NCI-H2171 (cell line): ENCODE measurements at regions not wholly inside any gene's neighbourhood (a gene's known extent, or its start where the extent isn't known, plus 50 kb on each side); places are given as distances from the start of the nearest gene placed in this dataset.
"Not testable (repeated sequence)": the region's sequence is repeated elsewhere in the genome, so short reads cannot be mapped to it uniquely, and the experiment has no call there.

Source experiments
- DNase-seq: peaks from one replicate; lab custom pipeline; 2025; lab: John Stamatoyannopoulos, UW

- no peak for DNase-seq
Measured at GRCh38 chr3:112765531-112765930, 81.1 kb downstream of the CD200R1L start.

DNA sequence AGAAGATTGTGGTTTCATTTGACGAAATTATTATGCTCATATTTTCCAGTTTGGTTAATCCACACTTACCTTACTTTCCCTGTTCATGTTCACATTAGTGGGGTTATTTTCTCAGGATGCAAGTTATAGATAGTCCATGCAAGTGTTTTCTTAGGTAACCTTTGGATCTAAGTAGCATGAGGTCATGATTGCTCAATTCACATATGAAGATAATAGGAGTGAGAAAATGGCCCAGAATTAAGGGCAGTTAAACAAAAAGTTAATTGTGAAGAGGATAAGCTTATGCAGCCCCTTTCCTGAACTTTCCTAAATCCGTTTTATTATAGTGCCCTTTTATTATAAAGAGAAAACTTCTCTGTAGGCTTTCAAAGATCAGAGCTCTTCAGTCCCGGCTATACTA is 83.4 kb downstream of the CD200R1L start:
- DNase-seq = no peak

GRCh38 chr3:112761062-112761638 is 85.5 kb downstream of the CD200R1L start:
- DNase-seq = no peak

GRCh38 chr3:112759681-112760080 is 87.0 kb downstream of the CD200R1L start:
- no peak for DNase-seq

- DNase-seq = no peak
Measured at GRCh38 chr3:112759210-112759609, 87.5 kb downstream of the CD200R1L start.

- no peak for DNase-seq
Measured at GRCh38 chr3:112757197-112757596, 89.5 kb downstream of the CD200R1L start.

- no peak for DNase-seq
Measured at GRCh38 chr3:112755845-112756613, 90.6 kb downstream of the CD200R1L start.

GRCh38 chr3:112755046-112755445 is 91.6 kb downstream of the CD200R1L start:
- not testable (repeated sequence) for DNase-seq

GRCh38 chr3:112751564-112752512 is 94.8 kb downstream of the CD200R1L start:
- DNase-seq = no peak

- DNase-seq = no peak
Measured at GRCh38 chr3:112751061-112751460, 95.6 kb downstream of the CD200R1L start.

- no peak for DNase-seq
Measured at GRCh38 chr3:112747624-112748023, 99.0 kb downstream of the CD200R1L start.

GRCh38 chr3:112746675-112747280 is 99.9 kb downstream of the CD200R1L start:
- no peak for DNase-seq

DNA sequence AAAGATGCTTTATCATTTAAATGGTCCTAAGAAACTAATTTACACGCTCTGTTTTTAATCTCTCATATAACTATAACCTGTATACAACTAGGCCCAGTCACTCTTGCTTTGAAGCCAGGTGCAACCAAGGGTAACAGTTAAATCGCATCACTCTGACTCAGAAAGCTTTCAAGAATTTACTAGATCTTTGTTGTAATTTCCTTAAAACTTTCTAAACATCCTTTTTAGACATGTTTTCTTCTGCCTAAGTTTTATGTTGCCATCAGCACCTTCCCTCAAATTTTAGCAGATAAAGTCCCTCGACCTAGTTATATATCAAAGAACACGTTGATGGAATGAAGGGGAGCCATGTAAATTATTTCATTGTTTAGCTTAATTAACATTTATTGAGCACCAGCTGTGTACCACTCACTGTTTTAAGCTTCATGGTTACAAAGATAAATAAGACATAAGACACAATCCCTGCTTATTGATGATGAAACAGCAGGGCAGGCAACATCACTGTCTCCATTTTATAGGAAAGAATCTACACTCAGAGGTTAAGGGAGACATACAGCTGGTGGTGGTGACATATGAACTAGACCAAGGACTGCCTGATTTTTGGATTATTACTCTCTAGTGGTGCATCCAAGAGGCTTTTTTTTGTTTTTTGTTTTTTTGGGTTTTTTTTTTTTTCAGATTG is 101.0 kb downstream of the CD200R1L start:
- no peak for DNase-seq

- no peak for DNase-seq
Measured at GRCh38 chr3:112744825-112745566, 101.7 kb downstream of the CD200R1L start.

- DNase-seq = no peak
Measured at GRCh38 chr3:112744106-112744505, 102.6 kb downstream of the CD200R1L start.

DNA sequence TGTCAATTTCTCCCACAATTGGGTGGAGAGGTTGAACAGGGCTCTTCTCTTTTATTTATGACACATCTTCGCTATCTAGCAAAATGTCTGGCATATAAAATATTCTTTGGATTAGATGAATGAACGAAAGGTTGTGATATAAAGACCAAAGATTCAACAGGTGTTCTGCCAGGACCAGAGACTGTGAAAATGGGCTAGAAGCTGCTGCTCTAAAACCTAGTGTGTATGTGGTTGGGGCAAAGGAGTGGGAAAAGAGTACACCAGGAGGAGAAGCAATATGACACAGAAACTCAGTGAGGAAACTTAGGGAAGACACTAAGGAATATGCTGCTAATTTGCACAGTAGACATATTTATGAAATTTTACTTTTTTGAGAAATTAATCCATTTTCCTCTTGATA is 102.0 kb upstream of the CCDC80 start:
- no peak for DNase-seq

- DNase-seq = no peak
Measured at GRCh38 chr3:112741983-112742382, 101.0 kb upstream of the CCDC80 start.

- no peak for DNase-seq
Measured at GRCh38 chr3:112740835-112741234, 99.9 kb upstream of the CCDC80 start.

GRCh38 chr3:112739252-112739965 is 98.5 kb upstream of the CCDC80 start:
- DNase-seq = no peak

- no peak for DNase-seq
Measured at GRCh38 chr3:112738366-112738765, 97.4 kb upstream of the CCDC80 start.
